ENCODE measurements at regions not wholly inside any gene's neighbourhood (a gene's known extent, or its start where the extent isn't known, plus 50 kb on each side); places are given as distances from the start of the nearest gene placed in this dataset.

DNA sequence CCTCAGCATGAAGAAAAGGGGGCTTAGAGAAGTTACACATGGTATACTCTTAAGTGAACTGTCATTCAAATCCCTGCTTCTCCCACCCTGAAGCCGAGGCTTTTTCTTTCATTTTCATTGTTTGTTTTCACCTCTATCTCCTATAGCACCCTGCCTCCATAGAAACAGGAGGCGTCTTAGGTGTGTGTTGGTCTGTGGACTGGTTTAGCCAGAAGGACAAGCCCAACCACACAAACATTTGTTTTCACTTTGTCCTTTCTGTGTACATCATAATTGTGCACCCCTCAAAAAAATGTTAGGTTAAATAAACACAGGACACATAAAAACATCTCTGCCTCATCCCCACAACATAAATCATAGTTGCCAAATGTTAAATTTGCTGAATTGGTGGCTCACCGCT lies 73.3 kb upstream of the UBE2E2 start:
- no peak overlapping the region for H3K4me3 ChIP-seq (ENCODE audit: insufficient read depth, low read length, poor library complexity, severe bottlenecking)
- H3K9me2 ChIP-seq (replicated peaks; ENCODE audit: insufficient read depth, low read length) = no peaks in the 10 kb centered on the region
- no peak overlapping the region for H3K4me2 ChIP-seq (ENCODE audit: low read depth, low read length, poor library complexity, severe bottlenecking)
- no peak overlapping the region for H2AFZ ChIP-seq (ENCODE audit: low read depth, low read length, severe bottlenecking)
- no peak overlapping the region for H3K27ac ChIP-seq (ENCODE audit: low read depth, low read length)
- no peaks in the 10 kb centered on the region for H3F3A ChIP-seq (ENCODE audit: insufficient read depth)
- no peaks in the 10 kb centered on the region for H3K9me3 ChIP-seq (ENCODE audit: insufficient read depth, low read length)
- H4K20me1 ChIP-seq (ENCODE audit: low read depth, low read length) = no peaks in the 10 kb centered on the region
- no peak for TF ChIP-seq EZH2phosphoT487 (conservative IDR thresholded peaks at IDR 0.05; ENCODE audit: low read length)
- TF ChIP-seq, protein P1, sequence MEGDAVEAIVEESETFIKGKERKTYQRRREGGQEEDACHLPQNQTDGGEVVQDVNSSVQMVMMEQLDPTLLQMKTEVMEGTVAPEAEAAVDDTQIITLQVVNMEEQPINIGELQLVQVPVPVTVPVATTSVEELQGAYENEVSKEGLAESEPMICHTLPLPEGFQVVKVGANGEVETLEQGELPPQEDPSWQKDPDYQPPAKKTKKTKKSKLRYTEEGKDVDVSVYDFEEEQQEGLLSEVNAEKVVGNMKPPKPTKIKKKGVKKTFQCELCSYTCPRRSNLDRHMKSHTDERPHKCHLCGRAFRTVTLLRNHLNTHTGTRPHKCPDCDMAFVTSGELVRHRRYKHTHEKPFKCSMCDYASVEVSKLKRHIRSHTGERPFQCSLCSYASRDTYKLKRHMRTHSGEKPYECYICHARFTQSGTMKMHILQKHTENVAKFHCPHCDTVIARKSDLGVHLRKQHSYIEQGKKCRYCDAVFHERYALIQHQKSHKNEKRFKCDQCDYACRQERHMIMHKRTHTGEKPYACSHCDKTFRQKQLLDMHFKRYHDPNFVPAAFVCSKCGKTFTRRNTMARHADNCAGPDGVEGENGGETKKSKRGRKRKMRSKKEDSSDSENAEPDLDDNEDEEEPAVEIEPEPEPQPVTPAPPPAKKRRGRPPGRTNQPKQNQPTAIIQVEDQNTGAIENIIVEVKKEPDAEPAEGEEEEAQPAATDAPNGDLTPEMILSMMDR (IDR thresholded peaks at IDR 0.05; ENCODE audit: insufficient read depth, low read length, poor library complexity, severe bottlenecking) = no peak
- H3K9ac ChIP-seq (ENCODE audit: low read length) = no peak overlapping the region
- H3K79me2 ChIP-seq (ENCODE audit: insufficient read depth, low read length) = no peaks in the 10 kb centered on the region
- no peaks in the 10 kb centered on the region for H3K27me3 ChIP-seq (ENCODE audit: low read length)
- H3K36me3 ChIP-seq (ENCODE audit: low read length) = no peaks in the 10 kb centered on the region

DNA sequence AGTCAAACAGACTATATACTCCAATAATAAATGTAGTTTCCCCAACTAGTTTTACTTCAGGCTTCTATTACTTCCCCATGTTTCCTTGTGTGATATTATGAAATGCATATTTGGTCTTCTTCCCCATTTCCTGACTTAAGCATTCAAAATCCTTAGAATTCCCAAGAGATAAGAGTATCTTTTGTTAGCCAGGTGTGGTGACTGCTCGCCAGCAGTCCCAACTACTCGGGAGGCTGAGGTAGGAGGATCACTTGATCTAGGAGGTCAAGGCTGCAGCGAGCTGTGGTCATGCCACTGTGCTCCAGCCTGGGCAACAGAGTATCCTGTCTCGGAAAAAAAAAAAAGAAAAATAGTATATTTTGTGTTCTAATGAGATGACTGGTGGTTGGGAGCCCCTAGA lies 72.7 kb upstream of the UBE2E2 start:
- Histone ChIP-seq H3F3A (ENCODE audit: insufficient read depth) (no peaks in the 10 kb centered on the region), H2AFZ (ENCODE audit: low read depth, low read length, severe bottlenecking) (no peak overlapping the region), H4K20me1 (ENCODE audit: low read depth, low read length) (no peaks in the 10 kb centered on the region), H3K27ac (ENCODE audit: low read depth, low read length) (no peak overlapping the region), H3K9me3 (ENCODE audit: insufficient read depth, low read length) (no peaks in the 10 kb centered on the region), H3K4me3 (ENCODE audit: insufficient read depth, low read length, poor library complexity, severe bottlenecking) (no peak overlapping the region), H3K9ac (ENCODE audit: low read length) (no peak overlapping the region), H3K4me2 (ENCODE audit: low read depth, low read length, poor library complexity, severe bottlenecking) (no peak overlapping the region), H3K79me2 (ENCODE audit: insufficient read depth, low read length) (no peaks in the 10 kb centered on the region), H3K36me3 (ENCODE audit: low read length) (no peaks in the 10 kb centered on the region), H3K27me3 (ENCODE audit: low read length) (no peaks in the 10 kb centered on the region), H3K9me2 (replicated peaks; ENCODE audit: insufficient read depth, low read length) (no peaks in the 10 kb centered on the region)
- no peak for TF ChIP-seq EZH2phosphoT487 (conservative IDR thresholded peaks at IDR 0.05; ENCODE audit: low read length)
- TF ChIP-seq, protein P1 (IDR thresholded peaks at IDR 0.05; ENCODE audit: insufficient read depth, low read length, poor library complexity, severe bottlenecking) = no peak

DNA sequence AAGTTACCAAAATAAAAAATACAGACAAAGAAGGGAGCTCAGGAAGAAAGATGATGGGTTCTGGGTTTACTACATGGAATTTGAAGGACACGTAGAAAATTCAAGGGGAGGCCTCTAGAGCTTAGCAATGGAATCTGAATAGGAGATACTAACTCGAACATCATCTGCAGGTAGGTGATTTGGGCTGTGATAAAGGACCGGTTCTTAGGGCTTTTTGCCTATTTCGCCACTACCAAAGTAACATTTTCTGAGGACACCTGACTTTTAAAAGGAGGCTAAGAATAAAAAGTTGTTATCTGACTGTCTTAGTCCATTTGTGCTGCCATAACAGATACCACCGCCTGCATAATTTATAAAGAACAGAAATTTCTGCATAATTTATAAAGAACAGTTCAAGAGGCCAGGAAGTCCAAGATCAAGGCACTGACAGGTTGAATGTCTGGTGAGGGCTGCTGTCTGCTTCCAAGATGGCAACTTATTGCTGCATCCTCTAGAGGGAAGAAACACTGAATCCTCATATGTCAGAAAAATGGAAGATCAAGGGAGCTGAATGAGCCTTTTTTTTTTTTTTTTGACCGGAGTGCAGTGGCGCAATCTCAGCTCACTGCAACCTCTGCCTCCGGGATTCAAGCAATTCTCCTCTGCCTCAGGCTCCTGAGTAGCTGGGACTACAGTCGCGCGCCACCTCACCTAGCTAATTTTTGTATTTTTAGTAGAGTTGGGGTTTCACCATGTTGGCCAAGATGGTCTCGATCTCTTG lies 67.9 kb upstream of the UBE2E2 start:
- Histone ChIP-seq H3K27me3 (ENCODE audit: low read length) (no peaks in the 10 kb centered on the region), H3K36me3 (ENCODE audit: low read length) (no peaks in the 10 kb centered on the region), H3K9ac (ENCODE audit: low read length) (no peak overlapping the region), H3K9me2 (replicated peaks; ENCODE audit: insufficient read depth, low read length) (no peaks in the 10 kb centered on the region), H2AFZ (ENCODE audit: low read depth, low read length, severe bottlenecking) (no peak overlapping the region), H3K9me3 (ENCODE audit: insufficient read depth, low read length) (no peaks in the 10 kb centered on the region), H4K20me1 (ENCODE audit: low read depth, low read length) (no peaks in the 10 kb centered on the region), H3F3A (ENCODE audit: insufficient read depth) (no peaks in the 10 kb centered on the region), H3K27ac (ENCODE audit: low read depth, low read length) (no peak overlapping the region), H3K79me2 (ENCODE audit: insufficient read depth, low read length) (no peaks in the 10 kb centered on the region), H3K4me2 (ENCODE audit: low read depth, low read length, poor library complexity, severe bottlenecking) (no peak overlapping the region), H3K4me3 (ENCODE audit: insufficient read depth, low read length, poor library complexity, severe bottlenecking) (no peak overlapping the region)
- TF ChIP-seq, protein P1 (IDR thresholded peaks at IDR 0.05; ENCODE audit: insufficient read depth, low read length, poor library complexity, severe bottlenecking) = no peak
- no peak for TF ChIP-seq EZH2phosphoT487 (conservative IDR thresholded peaks at IDR 0.05; ENCODE audit: low read length)
